ENCODE measurements at regions not wholly inside any gene's neighbourhood (a gene's known extent, or its start where the extent isn't known, plus 50 kb on each side); places are given as distances from the start of the nearest gene placed in this dataset.

GRCh38 chr7:4575254-4575653 is 106.8 kb upstream of the FOXK1 start:
- H3K9ac ChIP-seq (ENCODE audit: insufficient read depth in 1 of 2, low read depth in 2 of 2, low read length in 2 of 2) = no peak overlapping the region
- peaks cover 8 to 15% of the 10 kb centered on the region in 2 experiments; a peak in 3 of 5 replicates for H3K27me3 ChIP-seq (ENCODE audit: control insufficient read depth in 2 of 2, insufficient read depth in 2 of 2, low read length in 2 of 2)
- H2AFZ ChIP-seq (ENCODE audit: low read depth, low read length) = no peak overlapping the region
- FAIRE-seq (no peak), DNase-seq (ENCODE audit: extremely low read depth in 1 of 4, low spot score in 3 of 4) (peak in 1 of 4 experiments; percentile 8), ATAC-seq (no peak)
- in situ Hi-C loops (cut with MboI) (no loop called here), intact Hi-C loops (cut with micrococcal nuclease) (no loop called here)
- H3K36me3 ChIP-seq (ENCODE audit: control insufficient read depth, insufficient read depth, low read length) = no peaks in the 10 kb centered on the region
- H3K4me3 ChIP-seq = no peak overlapping the region
- H3K4me2 ChIP-seq (ENCODE audit: insufficient read depth, low read length) = no peak overlapping the region
- no peaks in the 10 kb centered on the region for H3K9me1 ChIP-seq (ENCODE audit: control insufficient read depth, insufficient read depth, low read length)
- TF ChIP-seq ZNF3 (CRISPR knock-in tag; IDR thresholded peaks at IDR 0.05) (no peak), POLR3G (IDR thresholded peaks at IDR 0.05; ENCODE audit: extremely low read depth, insufficient read length, insufficient replicate concordance) (no peak), ZNF217 (CRISPR knock-in tag; IDR thresholded peaks at IDR 0.05) (no peak), CHAMP1 (IDR thresholded peaks at IDR 0.05) (no peak), RBM25 (IDR thresholded peaks at IDR 0.05; ENCODE audit: low read depth, low read length, severe bottlenecking) (peak; percentile 53)
- no peaks in the 10 kb centered on the region for H4K20me1 ChIP-seq (replicated peaks; ENCODE audit: control insufficient read depth, insufficient read depth, low read length)
- BruUV-seq (replicated peaks) = no TSS peak
- H3K4me1 ChIP-seq (replicated peaks in 1 of 2; ENCODE audit: control insufficient read depth in 2 of 2, insufficient read depth in 2 of 2, low read length in 2 of 2) = no peaks in the 10 kb centered on the region
- ChIA-PET CTCF (ENCODE audit: low intra/inter-chr PET ratio) (no interaction called here), POLR2A (no interaction called here)
- H3K79me2 ChIP-seq (ENCODE audit: control insufficient read depth, insufficient read depth, low read length) = no peaks in the 10 kb centered on the region
- H3K9me3 ChIP-seq (replicated peaks; ENCODE audit: control insufficient read depth, insufficient read depth, low read depth, low read length) = no peaks in the 10 kb centered on the region
- no peak overlapping the region for H3K27ac ChIP-seq (ENCODE audit: extremely low read depth, low read depth, low read length)
- 5% methylated on average over 3 of the region's 3 CpGs for WGBS (ENCODE audit: insufficient coverage, low coverage, missing lambda C conversion rate)

Data from K562 (cell line).